Activated naive CD8-positive, alpha-beta T cell treated with anti-CD3 and anti-CD28 coated beads for 36 hours (primary cell): ENCODE measurements at regions not wholly inside any gene's neighbourhood (a gene's known extent, or its start where the extent isn't known, plus 50 kb on each side); places are given as distances from the start of the nearest gene placed in this dataset.

ENCODE experiments used
- DNase-seq: peaks from one replicate; pipeline ENCODE4 v3.0.0; 2021
- H3K27ac Mint-ChIP-seq: one replicate; pipeline ENCODE4 v1.8.0; 2022; ENCODE audit warnings: mild to moderate bottlenecking, moderate library complexity, mixed read lengths
- H3K27me3 Mint-ChIP-seq: one replicate; pipeline ENCODE4 v1.8.0; 2022; ENCODE audit warnings: mild to moderate bottlenecking, mixed read lengths
- H3K36me3 Mint-ChIP-seq: one replicate; pipeline ENCODE4 v1.8.0; 2021; ENCODE audit warnings: mild to moderate bottlenecking, mixed read lengths
- H3K4me1 Mint-ChIP-seq: one replicate; pipeline ENCODE4 v1.8.0; 2021; ENCODE audit warnings: mixed read lengths
- H3K4me3 Mint-ChIP-seq: one replicate; pipeline ENCODE4 v1.8.0; 2022; ENCODE audit warnings: mild to moderate bottlenecking, moderate library complexity, mixed read lengths
- H3K9me3 Mint-ChIP-seq: one replicate; pipeline ENCODE4 v1.8.0; 2022; ENCODE audit warnings: mixed read lengths

GRCh38 chr5:107230367-107230766 is 440.4 kb downstream of the EFNA5 start:
- Mint-ChIP-seq H3K27ac (no peak overlapping the region), H3K27me3 (no peaks in the 10 kb centered on the region), H3K4me3 (no peak overlapping the region), H3K4me1 (no peaks in the 10 kb centered on the region), H3K36me3 (no peaks in the 10 kb centered on the region), H3K9me3 (no peaks in the 10 kb centered on the region)
- no peak for DNase-seq

- no peaks in the 10 kb centered on the region for H3K27me3 Mint-ChIP-seq
- H3K9me3 Mint-ChIP-seq, result no peaks in the 10 kb centered on the region
- DNase-seq, result no peak
- no peaks in the 10 kb centered on the region for H3K36me3 Mint-ChIP-seq
- H3K27ac Mint-ChIP-seq, result no peak overlapping the region
- no peaks in the 10 kb centered on the region for H3K4me1 Mint-ChIP-seq
- no peak overlapping the region for H3K4me3 Mint-ChIP-seq
Observed at GRCh38 chr5:107228226-107228625, 442.5 kb downstream of the EFNA5 start.

GRCh38 chr5:107224272-107224671 is 446.5 kb downstream of the EFNA5 start:
- Mint-ChIP-seq H3K36me3 (no peaks in the 10 kb centered on the region), H3K27ac (no peak overlapping the region), H3K27me3 (no peaks in the 10 kb centered on the region), H3K4me1 (no peaks in the 10 kb centered on the region), H3K4me3 (no peak overlapping the region), H3K9me3 (no peaks in the 10 kb centered on the region)
- DNase-seq, result no peak

- no peaks in the 10 kb centered on the region for H3K36me3 Mint-ChIP-seq
- H3K4me3 Mint-ChIP-seq, result no peak overlapping the region
- H3K27ac Mint-ChIP-seq, result no peak overlapping the region
- H3K4me1 Mint-ChIP-seq, result no peaks in the 10 kb centered on the region
- no peak for DNase-seq
- H3K27me3 Mint-ChIP-seq, result no peaks in the 10 kb centered on the region
- H3K9me3 Mint-ChIP-seq, result no peaks in the 10 kb centered on the region
Observed at GRCh38 chr5:107223066-107223465, 447.7 kb downstream of the EFNA5 start.

- H3K27ac Mint-ChIP-seq, result no peak overlapping the region
- H3K27me3 Mint-ChIP-seq, result no peaks in the 10 kb centered on the region
- peaks cover 3% of the 10 kb centered on the region for H3K9me3 Mint-ChIP-seq
- DNase-seq, result no peak
- no peaks in the 10 kb centered on the region for H3K36me3 Mint-ChIP-seq
- H3K4me1 Mint-ChIP-seq, result no peaks in the 10 kb centered on the region
- no peak overlapping the region for H3K4me3 Mint-ChIP-seq
Observed at GRCh38 chr5:107219993-107220392, 450.7 kb downstream of the EFNA5 start.

- no peak overlapping the region for H3K4me3 Mint-ChIP-seq
- no peaks in the 10 kb centered on the region for H3K27me3 Mint-ChIP-seq
- no peaks in the 10 kb centered on the region for H3K4me1 Mint-ChIP-seq
- no peak for DNase-seq
- H3K9me3 Mint-ChIP-seq, result peaks cover 3% of the 10 kb centered on the region
- H3K27ac Mint-ChIP-seq, result no peak overlapping the region
- H3K36me3 Mint-ChIP-seq, result no peaks in the 10 kb centered on the region
Observed at GRCh38 chr5:107218457-107219193, 452.1 kb downstream of the EFNA5 start.

- no peak for DNase-seq
Observed at GRCh38 chr5:107217721-107218130, 453.0 kb downstream of the EFNA5 start.

GRCh38 chr5:107216587-107216986 is 454.1 kb downstream of the EFNA5 start:
- no peaks in the 10 kb centered on the region for H3K36me3 Mint-ChIP-seq
- no peak overlapping the region for H3K4me3 Mint-ChIP-seq
- peaks cover 3% of the 10 kb centered on the region for H3K9me3 Mint-ChIP-seq
- no peak for DNase-seq
- H3K27ac Mint-ChIP-seq, result no peak overlapping the region
- no peaks in the 10 kb centered on the region for H3K27me3 Mint-ChIP-seq
- H3K4me1 Mint-ChIP-seq, result no peaks in the 10 kb centered on the region

More at GRCh38 chr5:107217721-107218130, 453.0 kb downstream of the EFNA5 start:
- Mint-ChIP-seq H3K27ac (no peak overlapping the region), H3K4me3 (no peak overlapping the region), H3K4me1 (no peaks in the 10 kb centered on the region), H3K27me3 (no peaks in the 10 kb centered on the region), H3K36me3 (no peaks in the 10 kb centered on the region), H3K9me3 (peaks cover 3% of the 10 kb centered on the region)

GRCh38 chr5:107215611-107216010 is 455.1 kb downstream of the EFNA5 start:
- Mint-ChIP-seq H3K9me3 (peaks cover 3% of the 10 kb centered on the region), H3K27ac (no peak overlapping the region), H3K4me1 (no peaks in the 10 kb centered on the region), H3K4me3 (no peak overlapping the region), H3K36me3 (no peaks in the 10 kb centered on the region), H3K27me3 (no peaks in the 10 kb centered on the region)
- no peak for DNase-seq

GRCh38 chr5:107213025-107213424 is 457.7 kb downstream of the EFNA5 start:
- no peaks in the 10 kb centered on the region for H3K27me3 Mint-ChIP-seq
- no peak overlapping the region for H3K27ac Mint-ChIP-seq
- H3K36me3 Mint-ChIP-seq, result no peaks in the 10 kb centered on the region
- H3K9me3 Mint-ChIP-seq, result peaks cover 3% of the 10 kb centered on the region
- H3K4me1 Mint-ChIP-seq, result no peaks in the 10 kb centered on the region
- no peak overlapping the region for H3K4me3 Mint-ChIP-seq
- DNase-seq, result no peak

GRCh38 chr5:107211630-107212029 is 459.1 kb downstream of the EFNA5 start:
- Mint-ChIP-seq H3K27me3 (no peaks in the 10 kb centered on the region), H3K4me3 (no peak overlapping the region), H3K4me1 (no peaks in the 10 kb centered on the region), H3K27ac (no peak overlapping the region), H3K9me3 (peaks cover 3% of the 10 kb centered on the region), H3K36me3 (no peaks in the 10 kb centered on the region)
- DNase-seq, result no peak

- Mint-ChIP-seq H3K36me3 (no peaks in the 10 kb centered on the region), H3K27ac (no peak overlapping the region), H3K4me1 (no peaks in the 10 kb centered on the region), H3K4me3 (no peak overlapping the region), H3K27me3 (peaks cover 3% of the 10 kb centered on the region), H3K9me3 (no peaks in the 10 kb centered on the region)
- no peak for DNase-seq
Observed at GRCh38 chr5:107208867-107209266, 461.9 kb downstream of the EFNA5 start.

- Mint-ChIP-seq H3K4me1 (no peaks in the 10 kb centered on the region), H3K27me3 (peaks cover 3% of the 10 kb centered on the region)
Observed at GRCh38 chr5:107204413-107204812, 466.3 kb downstream of the EFNA5 start.

GRCh38 chr5:107203243-107203642 is 467.5 kb downstream of the EFNA5 start:
- Mint-ChIP-seq H3K36me3 (no peaks in the 10 kb centered on the region), H3K4me1 (no peaks in the 10 kb centered on the region), H3K27ac (no peak overlapping the region), H3K9me3 (no peaks in the 10 kb centered on the region), H3K4me3 (no peak overlapping the region), H3K27me3 (peaks cover 3% of the 10 kb centered on the region)
- no peak for DNase-seq

More at GRCh38 chr5:107204413-107204812, 466.3 kb downstream of the EFNA5 start:
- no peak overlapping the region for H3K4me3 Mint-ChIP-seq
- DNase-seq, result no peak
- H3K27ac Mint-ChIP-seq, result no peak overlapping the region
- no peaks in the 10 kb centered on the region for H3K36me3 Mint-ChIP-seq
- no peaks in the 10 kb centered on the region for H3K9me3 Mint-ChIP-seq

- no peak overlapping the region for H3K4me3 Mint-ChIP-seq
- no peak overlapping the region for H3K27ac Mint-ChIP-seq
- no peaks in the 10 kb centered on the region for H3K27me3 Mint-ChIP-seq
- H3K9me3 Mint-ChIP-seq, result no peaks in the 10 kb centered on the region
- H3K4me1 Mint-ChIP-seq, result no peaks in the 10 kb centered on the region
- no peaks in the 10 kb centered on the region for H3K36me3 Mint-ChIP-seq
- no peak for DNase-seq
Observed at GRCh38 chr5:107199756-107200155, 471.0 kb downstream of the EFNA5 start.

GRCh38 chr5:107196500-107197059 is 474.2 kb downstream of the EFNA5 start:
- Mint-ChIP-seq H3K4me3 (no peak overlapping the region), H3K4me1 (no peaks in the 10 kb centered on the region), H3K36me3 (no peaks in the 10 kb centered on the region), H3K27ac (no peak overlapping the region), H3K27me3 (no peaks in the 10 kb centered on the region), H3K9me3 (no peaks in the 10 kb centered on the region)
- no peak for DNase-seq
